SK-N-SH treated with all-trans-retinoic acid at 6 μM for 48 hours (cell line): ENCODE measurements at regions not wholly inside any gene's neighbourhood (a gene's known extent, or its start where the extent isn't known, plus 50 kb on each side); places are given as distances from the start of the nearest gene placed in this dataset.

Experiments used
- ARNTL ChIP-seq: fragments of 450-650 bp; formaldehyde crosslinking; IDR thresholded peaks from 2 replicates; pipeline ENCODE4 v1.5.0; 2020; ENCODE audit warnings: low read depth, mild to moderate bottlenecking, moderate library complexity, borderline replicate concordance
- ESRRG ChIP-seq: fragments of 250-450 bp; sonication (Bioruptor Pico); IDR thresholded peaks from 2 replicates; pipeline ENCODE4 v1.6.1; 2021; ENCODE audit warnings: mild to moderate bottlenecking
- GLIS3 ChIP-seq: fragments of 250-450 bp; sonication (Bioruptor Pico); IDR thresholded peaks from 2 replicates; pipeline ENCODE4 v1.5.0; 2020; ENCODE audit warnings: mild to moderate bottlenecking, moderate library complexity
- SNAI2 ChIP-seq: fragments of 250-450 bp; sonication (Bioruptor Pico); IDR thresholded peaks from 2 replicates; pipeline ENCODE4 v1.5.0; 2020; ENCODE audit warnings: mild to moderate bottlenecking, moderate library complexity
- TOX ChIP-seq: fragments of 250-450 bp; sonication (Bioruptor Pico); IDR thresholded peaks from 2 replicates; pipeline ENCODE4 v1.8.0; 2021; ENCODE audit warnings: mild to moderate bottlenecking, moderate library complexity, borderline replicate concordance
- ZC3H10 ChIP-seq: fragments of 250-450 bp; sonication (Bioruptor Pico); IDR thresholded peaks from 2 replicates; pipeline ENCODE4 v1.5.1; 2021; ENCODE audit warnings: mild to moderate bottlenecking, moderate library complexity
- ZFP30 ChIP-seq: fragments of 450-650 bp; formaldehyde crosslinking; IDR thresholded peaks from 2 replicates; pipeline ENCODE4 v1.5.0; 2022; ENCODE audit warnings: mild to moderate bottlenecking, moderate library complexity
- ZNF70 ChIP-seq: fragments of 450-650 bp; formaldehyde crosslinking; IDR thresholded peaks from 2 replicates; pipeline ENCODE4 v1.5.0; 2020; ENCODE audit warnings: mild to moderate bottlenecking, moderate library complexity
- TF ChIP-seq, protein P1 (sequence below): fragments of 250-450 bp; sonication (Bioruptor Pico); IDR thresholded peaks from 2 replicates; pipeline ENCODE4 v1.8.0; 2021; ENCODE audit warnings: low read depth, mild to moderate bottlenecking, moderate library complexity, borderline replicate concordance
- TF ChIP-seq, protein P2 (sequence below): fragments of 250-450 bp; sonication (Bioruptor Pico); IDR thresholded peaks from 2 replicates; pipeline ENCODE4 v1.8.0; 2020; ENCODE audit warnings: mild to moderate bottlenecking, moderate library complexity, borderline replicate concordance
- TF ChIP-seq, protein P3 (sequence below): fragments of 250-450 bp; sonication (Bioruptor Pico); IDR thresholded peaks from 2 replicates; pipeline ENCODE4 v1.5.0; 2020; ENCODE audit warnings: mild to moderate bottlenecking, moderate library complexity
- TF ChIP-seq, protein P4 (sequence below): fragments of 250-450 bp; sonication (Bioruptor Pico); IDR thresholded peaks from 2 replicates; pipeline ENCODE4 v1.5.1; 2020; ENCODE audit warnings: low read depth, mild to moderate bottlenecking, moderate library complexity

DNA sequence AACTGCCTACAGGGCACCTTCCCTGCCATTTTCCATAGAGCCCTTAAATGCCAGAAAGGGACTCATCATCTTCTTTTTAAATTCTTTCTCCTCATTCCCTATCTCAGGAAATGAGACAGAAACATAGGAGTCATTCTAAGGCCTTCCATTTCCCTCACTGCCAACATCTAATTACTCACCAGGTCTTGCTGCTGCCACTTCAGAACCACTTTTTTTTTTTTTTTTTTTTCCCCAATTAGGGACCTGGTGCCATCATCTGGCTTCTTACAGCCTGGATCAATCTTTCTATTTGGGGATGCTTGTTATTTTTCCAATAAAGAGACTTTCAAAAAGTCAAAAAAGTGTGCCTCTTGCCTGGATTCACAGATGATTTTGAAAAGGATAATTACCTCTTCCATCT, 373.4 kb downstream of the LPIN1 start:
- TF ChIP-seq GLIS3 (CRISPR knock-in tag) (no peak), ZFP30 (CRISPR knock-in tag) (no peak), ARNTL (CRISPR knock-in tag) (no peak), ZNF70 (CRISPR knock-in tag) (no peak), ZC3H10 (CRISPR knock-in tag) (no peak), TOX (CRISPR knock-in tag) (no peak), SNAI2 (CRISPR knock-in tag) (no peak), ESRRG (CRISPR knock-in tag) (no peak)
- TF ChIP-seq, protein P1, sequence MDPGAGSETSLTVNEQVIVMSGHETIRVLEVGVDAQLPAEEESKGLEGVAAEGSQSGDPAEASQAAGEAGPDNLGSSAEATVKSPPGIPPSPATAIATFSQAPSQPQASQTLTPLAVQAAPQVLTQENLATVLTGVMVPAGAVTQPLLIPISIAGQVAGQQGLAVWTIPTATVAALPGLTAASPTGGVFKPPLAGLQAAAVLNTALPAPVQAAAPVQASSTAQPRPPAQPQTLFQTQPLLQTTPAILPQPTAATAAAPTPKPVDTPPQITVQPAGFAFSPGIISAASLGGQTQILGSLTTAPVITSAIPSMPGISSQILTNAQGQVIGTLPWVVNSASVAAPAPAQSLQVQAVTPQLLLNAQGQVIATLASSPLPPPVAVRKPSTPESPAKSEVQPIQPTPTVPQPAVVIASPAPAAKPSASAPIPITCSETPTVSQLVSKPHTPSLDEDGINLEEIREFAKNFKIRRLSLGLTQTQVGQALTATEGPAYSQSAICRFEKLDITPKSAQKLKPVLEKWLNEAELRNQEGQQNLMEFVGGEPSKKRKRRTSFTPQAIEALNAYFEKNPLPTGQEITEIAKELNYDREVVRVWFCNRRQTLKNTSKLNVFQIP, result no peak
- TF ChIP-seq, protein P2, sequence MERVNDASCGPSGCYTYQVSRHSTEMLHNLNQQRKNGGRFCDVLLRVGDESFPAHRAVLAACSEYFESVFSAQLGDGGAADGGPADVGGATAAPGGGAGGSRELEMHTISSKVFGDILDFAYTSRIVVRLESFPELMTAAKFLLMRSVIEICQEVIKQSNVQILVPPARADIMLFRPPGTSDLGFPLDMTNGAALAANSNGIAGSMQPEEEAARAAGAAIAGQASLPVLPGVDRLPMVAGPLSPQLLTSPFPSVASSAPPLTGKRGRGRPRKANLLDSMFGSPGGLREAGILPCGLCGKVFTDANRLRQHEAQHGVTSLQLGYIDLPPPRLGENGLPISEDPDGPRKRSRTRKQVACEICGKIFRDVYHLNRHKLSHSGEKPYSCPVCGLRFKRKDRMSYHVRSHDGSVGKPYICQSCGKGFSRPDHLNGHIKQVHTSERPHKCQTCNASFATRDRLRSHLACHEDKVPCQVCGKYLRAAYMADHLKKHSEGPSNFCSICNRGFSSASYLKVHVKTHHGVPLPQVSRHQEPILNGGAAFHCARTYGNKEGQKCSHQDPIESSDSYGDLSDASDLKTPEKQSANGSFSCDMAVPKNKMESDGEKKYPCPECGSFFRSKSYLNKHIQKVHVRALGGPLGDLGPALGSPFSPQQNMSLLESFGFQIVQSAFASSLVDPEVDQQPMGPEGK, result no peak
- TF ChIP-seq, protein P3, sequence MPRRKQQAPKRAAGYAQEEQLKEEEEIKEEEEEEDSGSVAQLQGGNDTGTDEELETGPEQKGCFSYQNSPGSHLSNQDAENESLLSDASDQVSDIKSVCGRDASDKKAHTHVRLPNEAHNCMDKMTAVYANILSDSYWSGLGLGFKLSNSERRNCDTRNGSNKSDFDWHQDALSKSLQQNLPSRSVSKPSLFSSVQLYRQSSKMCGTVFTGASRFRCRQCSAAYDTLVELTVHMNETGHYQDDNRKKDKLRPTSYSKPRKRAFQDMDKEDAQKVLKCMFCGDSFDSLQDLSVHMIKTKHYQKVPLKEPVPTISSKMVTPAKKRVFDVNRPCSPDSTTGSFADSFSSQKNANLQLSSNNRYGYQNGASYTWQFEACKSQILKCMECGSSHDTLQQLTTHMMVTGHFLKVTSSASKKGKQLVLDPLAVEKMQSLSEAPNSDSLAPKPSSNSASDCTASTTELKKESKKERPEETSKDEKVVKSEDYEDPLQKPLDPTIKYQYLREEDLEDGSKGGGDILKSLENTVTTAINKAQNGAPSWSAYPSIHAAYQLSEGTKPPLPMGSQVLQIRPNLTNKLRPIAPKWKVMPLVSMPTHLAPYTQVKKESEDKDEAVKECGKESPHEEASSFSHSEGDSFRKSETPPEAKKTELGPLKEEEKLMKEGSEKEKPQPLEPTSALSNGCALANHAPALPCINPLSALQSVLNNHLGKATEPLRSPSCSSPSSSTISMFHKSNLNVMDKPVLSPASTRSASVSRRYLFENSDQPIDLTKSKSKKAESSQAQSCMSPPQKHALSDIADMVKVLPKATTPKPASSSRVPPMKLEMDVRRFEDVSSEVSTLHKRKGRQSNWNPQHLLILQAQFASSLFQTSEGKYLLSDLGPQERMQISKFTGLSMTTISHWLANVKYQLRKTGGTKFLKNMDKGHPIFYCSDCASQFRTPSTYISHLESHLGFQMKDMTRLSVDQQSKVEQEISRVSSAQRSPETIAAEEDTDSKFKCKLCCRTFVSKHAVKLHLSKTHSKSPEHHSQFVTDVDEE (CRISPR knock-in tag), result no peak
- TF ChIP-seq, protein P4, sequence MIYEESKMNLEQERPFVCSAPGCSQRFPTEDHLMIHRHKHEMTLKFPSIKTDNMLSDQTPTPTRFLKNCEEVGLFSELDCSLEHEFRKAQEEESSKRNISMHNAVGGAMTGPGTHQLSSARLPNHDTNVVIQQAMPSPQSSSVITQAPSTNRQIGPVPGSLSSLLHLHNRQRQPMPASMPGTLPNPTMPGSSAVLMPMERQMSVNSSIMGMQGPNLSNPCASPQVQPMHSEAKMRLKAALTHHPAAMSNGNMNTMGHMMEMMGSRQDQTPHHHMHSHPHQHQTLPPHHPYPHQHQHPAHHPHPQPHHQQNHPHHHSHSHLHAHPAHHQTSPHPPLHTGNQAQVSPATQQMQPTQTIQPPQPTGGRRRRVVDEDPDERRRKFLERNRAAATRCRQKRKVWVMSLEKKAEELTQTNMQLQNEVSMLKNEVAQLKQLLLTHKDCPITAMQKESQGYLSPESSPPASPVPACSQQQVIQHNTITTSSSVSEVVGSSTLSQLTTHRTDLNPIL (CRISPR knock-in tag), result no peak
